Cerebellar nuclear complex (tissue), 1 donor: ENCODE measurements at regions not wholly inside any gene's neighbourhood (a gene's known extent, or its start where the extent isn't known, plus 50 kb on each side); places are given as distances from the start of the nearest gene placed in this dataset.
"Not testable (repeated sequence)": the region's sequence is repeated elsewhere in the genome, so short reads cannot be mapped to it uniquely, and the experiment has no call there.

Experiments used
- DNase-seq, 2 experiments: peaks; one replicate each; lab custom pipeline; 2025; lab: John Stamatoyannopoulos, UW

DNA sequence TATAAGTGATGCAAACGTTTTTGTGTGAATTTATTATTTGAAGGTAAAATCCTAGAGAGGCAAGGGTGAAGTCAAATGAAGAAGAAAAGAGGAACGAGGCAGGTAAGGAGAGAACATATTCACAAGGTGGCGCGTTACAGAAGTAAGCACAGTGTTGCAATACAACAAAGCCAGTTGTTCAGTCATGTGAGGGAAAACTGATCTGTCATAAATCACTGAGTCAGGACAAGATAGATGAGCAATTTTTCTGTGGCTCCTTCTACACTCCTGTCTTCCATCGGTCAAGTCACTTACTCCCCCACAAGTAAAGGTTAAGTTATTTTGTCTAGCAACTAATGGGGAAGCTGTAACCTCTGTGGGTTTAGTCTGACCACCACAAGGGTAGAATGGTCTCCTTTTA lies 203.0 kb upstream of the GK2 start:
- no peak for DNase-seq

GRCh38 chr4:79609817-79610216 lies 201.8 kb upstream of the GK2 start:
- no peak for DNase-seq

DNA sequence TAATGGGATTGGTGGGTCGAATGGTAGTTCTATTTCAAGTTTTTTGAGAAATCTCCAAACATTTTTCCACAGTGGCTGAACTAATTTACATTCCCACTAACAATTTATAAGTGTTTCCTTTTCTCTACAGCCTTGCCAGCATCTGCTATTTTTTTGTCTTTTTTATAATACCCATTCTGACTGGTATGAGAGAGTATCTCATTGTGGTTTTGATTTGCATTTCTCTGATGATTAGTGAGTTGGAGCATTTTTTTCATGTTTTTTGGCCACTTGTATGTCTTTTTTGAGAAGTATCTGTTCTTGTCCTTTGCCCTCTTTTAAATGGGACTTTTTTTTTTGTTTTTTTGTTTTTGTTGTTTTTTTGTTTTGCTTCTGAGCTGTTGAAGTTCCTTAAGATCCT lies 200.0 kb upstream of the GK2 start:
- no peak for DNase-seq

- no peak for DNase-seq
Measured at GRCh38 chr4:79604152-79604551, 196.1 kb upstream of the GK2 start.

DNA sequence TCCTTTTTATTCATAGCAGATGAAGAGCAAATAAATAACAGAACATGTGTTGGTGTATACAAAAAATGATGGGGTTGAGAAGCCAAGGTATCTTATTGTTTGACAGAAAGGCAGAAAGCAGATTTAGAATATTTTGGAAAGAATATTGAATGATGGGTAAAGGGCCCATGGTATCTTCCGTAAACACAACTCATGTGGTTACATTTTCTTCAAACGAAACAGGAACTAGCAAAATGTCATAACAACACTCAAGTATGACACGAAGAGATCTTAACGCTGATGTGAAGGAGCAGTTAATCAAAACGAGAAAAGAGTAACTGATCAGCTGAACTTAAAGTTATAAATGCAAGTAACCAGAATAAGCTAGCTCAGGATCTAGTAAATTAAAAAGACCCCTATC lies 195.7 kb upstream of the GK2 start:
- DNase-seq, result no peak

DNA sequence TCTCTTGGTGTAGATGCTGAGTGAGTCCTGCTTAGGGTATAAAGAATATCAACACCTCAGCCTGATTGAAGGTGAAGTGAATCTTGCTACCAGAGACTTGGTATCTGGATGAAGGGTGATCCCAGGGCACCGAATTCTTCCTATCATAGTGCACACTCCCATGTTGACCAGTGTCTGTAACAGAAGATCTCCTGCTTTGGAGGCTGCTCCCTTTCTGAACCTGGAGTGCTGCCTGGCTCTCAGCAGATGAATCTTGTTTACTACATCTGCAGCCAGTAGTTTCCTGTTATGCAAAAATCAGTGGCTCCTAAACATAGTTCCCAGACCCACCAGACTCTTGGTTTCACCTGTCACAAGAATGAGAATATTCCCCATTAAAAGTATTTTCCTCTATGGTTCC lies 191.7 kb upstream of the GK2 start:
- no peak for DNase-seq

- no peak for DNase-seq
Measured at GRCh38 chr4:79598801-79599200, 190.8 kb upstream of the GK2 start.

GRCh38 chr4:79598214-79598613 lies 190.2 kb upstream of the GK2 start:
- DNase-seq, result no peak

DNA sequence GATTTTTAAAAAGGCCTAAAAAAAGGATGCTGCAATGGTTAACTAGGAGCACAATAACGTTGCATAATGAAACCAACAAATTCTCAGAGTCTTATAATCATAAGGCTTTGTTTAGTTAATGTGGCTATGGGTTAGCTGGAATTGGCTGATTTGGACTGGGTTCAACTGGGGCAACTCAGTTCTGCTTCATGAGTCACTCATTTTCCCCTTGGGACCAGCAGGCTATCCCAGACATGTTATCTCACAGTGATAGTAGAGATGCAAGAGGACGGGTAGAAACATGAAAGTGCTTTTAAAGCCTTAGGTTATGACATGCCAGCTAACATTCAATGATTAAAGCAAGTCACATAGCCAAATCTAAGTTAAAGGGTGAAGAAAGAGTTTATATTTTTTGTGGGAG lies 189.2 kb upstream of the GK2 start:
- no peak for DNase-seq

GRCh38 chr4:79592218-79592617 lies 184.2 kb upstream of the GK2 start:
- DNase-seq, result not testable (repeated sequence)

- no peak for DNase-seq
Measured at GRCh38 chr4:79588679-79589078, 180.7 kb upstream of the GK2 start.

- not testable (repeated sequence) for DNase-seq
Measured at GRCh38 chr4:79587207-79587606, 179.2 kb upstream of the GK2 start.

DNA sequence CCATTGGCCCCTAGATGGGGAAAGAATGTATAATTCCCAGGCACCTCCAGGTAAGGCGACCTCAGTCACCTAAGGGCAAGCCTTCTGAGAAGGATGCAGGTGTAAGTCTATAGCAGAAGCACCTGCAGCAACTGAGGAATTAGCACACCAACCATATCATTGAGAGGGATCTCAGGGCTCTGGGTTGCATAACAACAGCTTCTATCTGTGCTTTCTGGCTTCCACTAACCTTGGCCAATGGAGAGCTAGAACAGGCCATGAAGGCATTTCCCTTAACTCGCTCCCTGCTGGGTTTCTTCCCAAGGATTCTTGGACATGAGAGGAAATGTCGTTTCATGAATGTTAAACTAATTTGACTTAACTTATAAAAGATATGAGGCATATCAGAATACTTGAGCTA lies 177.8 kb upstream of the GK2 start:
- no peak for DNase-seq

- DNase-seq, result no peak
Measured at GRCh38 chr4:79585330-79585729, 177.3 kb upstream of the GK2 start.

- no peak for DNase-seq
Measured at GRCh38 chr4:79584902-79585301, 176.9 kb upstream of the GK2 start.

DNA sequence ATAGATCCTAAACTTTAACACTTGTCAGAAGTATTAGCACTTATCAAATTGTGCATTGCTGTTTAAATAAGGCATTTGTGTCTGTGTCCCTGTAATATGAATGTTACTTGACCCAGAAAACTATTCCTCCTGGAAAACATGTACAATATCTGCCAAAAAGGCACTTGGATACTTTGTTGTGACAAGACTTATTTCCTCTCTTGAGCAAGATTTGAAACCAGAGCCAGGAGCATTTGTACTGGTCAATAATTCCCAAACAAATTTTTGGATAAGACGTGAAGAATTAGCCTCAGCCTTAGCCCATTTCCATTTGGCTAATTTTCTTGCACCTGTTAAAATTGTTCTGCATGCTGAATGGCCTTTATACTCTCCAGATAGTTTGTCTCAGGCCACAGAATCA lies 176.3 kb upstream of the GK2 start:
- no peak for DNase-seq

DNA sequence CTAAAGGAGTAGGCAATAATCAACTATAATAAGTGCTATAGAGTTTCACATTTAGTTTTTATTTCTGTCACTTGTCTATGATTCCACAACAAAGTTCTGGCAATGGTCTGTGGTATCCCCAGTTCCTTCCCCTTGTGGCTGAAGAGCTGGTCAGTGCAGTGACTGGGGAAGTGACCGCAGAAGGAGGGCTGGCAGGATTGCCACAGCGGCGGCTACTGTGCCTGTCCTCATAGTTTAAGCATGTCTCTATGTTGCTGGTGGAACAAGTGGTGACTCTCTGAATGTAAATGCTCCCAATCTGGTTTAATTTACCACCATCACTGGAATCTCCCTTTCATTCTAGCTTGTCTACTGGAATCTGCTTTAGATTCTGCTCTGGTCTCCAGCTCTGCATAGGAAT lies 170.6 kb upstream of the GK2 start:
- no peak for DNase-seq

- DNase-seq, result no peak
Measured at GRCh38 chr4:79576429-79576753, 168.4 kb upstream of the GK2 start.

DNA sequence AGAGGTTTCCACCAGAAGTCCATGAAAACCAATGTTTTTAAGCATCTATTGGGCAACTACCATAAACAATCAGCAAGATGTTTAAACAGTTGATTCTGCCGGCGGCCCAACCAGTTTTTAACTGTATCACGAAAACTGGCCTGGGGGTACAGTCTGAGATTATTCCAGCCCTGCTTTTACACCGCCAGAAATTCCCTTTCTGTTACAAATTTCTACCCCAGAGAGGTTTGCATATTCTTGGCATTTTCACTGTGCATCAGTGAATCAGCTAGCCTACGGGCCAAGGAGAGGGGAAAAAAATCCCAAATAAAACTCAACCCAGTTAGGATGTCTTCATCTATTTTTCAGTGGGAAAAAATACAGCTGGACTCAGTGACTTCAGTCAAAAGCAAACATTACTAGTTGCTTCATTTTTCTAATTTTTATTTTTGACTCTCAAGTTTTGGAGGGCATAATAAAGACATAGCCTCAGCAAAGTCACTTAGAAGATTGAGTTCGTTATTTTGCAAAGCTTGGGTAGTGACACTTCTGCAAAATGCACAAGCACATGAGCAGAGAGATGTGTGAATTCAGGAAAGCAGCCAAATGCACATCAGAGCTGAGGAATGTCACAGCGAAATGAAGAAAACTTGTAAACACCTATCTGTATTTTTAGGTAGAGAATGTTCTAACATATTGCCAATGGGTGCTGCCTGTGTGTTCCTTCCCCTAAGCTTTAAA lies 167.8 kb upstream of the GK2 start:
- DNase-seq, result no peak

DNA sequence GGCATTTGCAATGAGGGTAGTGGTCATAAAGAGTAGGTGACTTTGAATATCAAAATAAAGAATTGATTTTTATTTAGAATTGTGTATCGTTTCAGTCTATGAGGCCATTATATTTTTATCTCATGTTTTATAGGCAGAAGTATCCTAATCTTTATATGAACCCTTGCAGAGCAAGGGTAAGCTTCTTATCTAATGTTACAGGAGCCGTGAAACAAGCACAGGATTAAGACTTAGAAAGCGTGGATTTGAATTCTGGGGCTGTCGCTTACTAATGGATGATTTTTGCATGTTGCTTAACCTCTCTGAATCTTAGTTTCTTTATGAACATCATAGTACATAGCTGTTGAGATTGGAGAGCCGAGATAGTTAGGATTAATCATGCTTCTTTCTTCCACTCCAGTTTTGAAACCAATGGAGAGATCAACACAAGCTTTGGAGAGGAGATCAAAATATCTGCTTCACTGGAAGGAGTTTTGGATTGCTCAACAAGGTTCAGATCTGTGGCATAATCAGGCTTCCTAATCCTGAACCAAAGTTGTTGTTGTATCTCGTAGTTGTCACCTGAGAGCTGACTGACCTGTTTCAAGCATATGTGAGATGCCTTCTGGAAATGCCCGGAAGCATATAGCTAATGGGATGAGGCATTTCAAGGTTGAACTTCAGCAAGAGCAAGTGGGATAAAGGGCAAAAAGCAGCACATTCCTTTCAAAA lies 166.9 kb upstream of the GK2 start:
- DNase-seq, result no peak

GRCh38 chr4:79563219-79563618 lies 155.2 kb upstream of the GK2 start:
- no peak for DNase-seq

- no peak for DNase-seq
Measured at GRCh38 chr4:79561751-79562150, 153.7 kb upstream of the GK2 start.

DNA sequence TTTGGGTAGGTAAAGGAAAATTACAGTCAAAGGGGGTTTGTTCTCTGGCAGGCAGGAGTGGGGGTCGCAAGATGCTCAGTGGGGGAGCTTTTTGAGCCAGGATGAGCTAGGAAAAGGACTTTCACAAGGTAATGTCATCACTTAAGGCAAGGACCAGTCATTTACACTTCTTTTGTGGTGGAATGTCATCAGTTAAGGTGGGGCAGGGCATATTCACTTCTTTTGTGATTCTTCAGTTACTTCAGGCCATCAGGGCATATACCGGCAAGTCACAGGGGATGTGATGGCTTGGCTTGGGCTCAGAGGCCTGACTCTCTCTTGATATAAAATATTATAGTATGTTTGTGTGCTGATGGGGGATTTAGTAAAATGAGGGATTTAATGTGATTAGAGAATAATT lies 151.4 kb upstream of the GK2 start:
- not testable (repeated sequence) for DNase-seq

DNA sequence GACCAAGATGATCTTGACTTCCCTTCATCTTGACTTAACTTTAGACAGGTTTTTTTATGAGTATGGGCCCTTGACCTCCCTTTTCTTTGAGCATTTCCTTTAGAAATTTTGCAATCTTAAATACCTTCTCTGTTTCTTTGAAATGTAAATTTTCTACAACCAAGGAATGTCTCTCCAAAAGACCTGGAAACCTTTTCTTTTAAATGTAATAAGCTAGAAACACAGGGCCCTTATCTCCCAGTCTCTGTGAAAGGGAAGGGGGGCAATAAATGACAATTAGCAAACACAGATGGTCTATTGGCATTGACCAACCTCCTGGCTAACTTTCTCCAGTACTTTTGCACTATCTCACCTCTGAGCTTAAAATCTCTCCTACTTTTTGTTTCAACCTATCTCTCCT lies 144.3 kb upstream of the GK2 start:
- no peak for DNase-seq
